HL-60 (cell line): ENCODE measurements at regions not wholly inside any gene's neighbourhood (a gene's known extent, or its start where the extent isn't known, plus 50 kb on each side); places are given as distances from the start of the nearest gene placed in this dataset.
"Not testable (repeated sequence)": the region's sequence is repeated elsewhere in the genome, so short reads cannot be mapped to it uniquely, and the experiment has no call there.

Experiments used
- DNase-seq, 2 experiments: peaks; one replicate each; pipeline ENCODE4 v3.0.0-alpha.2; 2010 to 2020; ENCODE audit warnings: low read depth in 1 of 2, low spot score in 1 of 2
- H3K27ac ChIP-seq: fragments of 250-450 bp; sonication (Bioruptor Pico); replicated peaks from 2 replicates; pipeline ENCODE4 v1.5.1; 2020; ENCODE audit warnings: mild to moderate bottlenecking, moderate library complexity
- H3K27me3 ChIP-seq: fragments of 250-450 bp; sonication (Bioruptor Pico); 2 replicates; pipeline ENCODE4 v1.5.1; 2021; ENCODE audit warnings: mild to moderate bottlenecking, moderate library complexity; ENCODE audit not compliant: insufficient read depth, poor library complexity, severe bottlenecking
- H3K4me3 ChIP-seq: replicated peaks from 2 replicates; pipeline ENCODE4 v1.5.1; 2011; ENCODE audit warnings: mild to moderate bottlenecking, control low read depth, low read length; ENCODE audit not compliant: insufficient read depth
- CTCF ChIP-seq: IDR thresholded peaks from one replicate; pipeline ENCODE4 v1.5.1; 2011; ENCODE audit warnings: low read length, control low read depth, inconsistent platforms; ENCODE audit not compliant: insufficient read depth
- GABPA ChIP-seq: IDR thresholded peaks from 2 replicates; pipeline ENCODE4 v1.6.1; 2012; ENCODE audit warnings: low read depth
- POLR2AphosphoS5 ChIP-seq: IDR thresholded peaks from 2 replicates; pipeline ENCODE4 v1.6.1; 2012; ENCODE audit warnings: low read depth
- REST ChIP-seq: IDR thresholded peaks from 2 replicates; pipeline ENCODE4 v1.6.1; 2012; ENCODE audit warnings: low read depth; ENCODE audit not compliant: insufficient replicate concordance
- SPI1 ChIP-seq: IDR thresholded peaks from 2 replicates; pipeline ENCODE4 v1.6.1; 2012; ENCODE audit warnings: low read depth, mild to moderate bottlenecking, borderline replicate concordance

GRCh38 chr17:20825539-20825938, 217.3 kb downstream of the USP22 start:
- TF ChIP-seq REST (no peak), GABPA (no peak), CTCF (no peak), SPI1 (no peak), POLR2AphosphoS5 (no peak)
- H3K27ac ChIP-seq: peak overlapping the region; percentile 41
- peak in 1 of 2 experiments; percentile 14 for DNase-seq
- no peaks in the 10 kb centered on the region for H3K27me3 ChIP-seq
- no peak overlapping the region for H3K4me3 ChIP-seq

GRCh38 chr17:20840453-20840852, 202.4 kb downstream of the USP22 start:
- not testable (repeated sequence) for H3K27ac ChIP-seq, H3K4me3 ChIP-seq, DNase-seq, H3K27me3 ChIP-seq

GRCh38 chr17:20840987-20841865, 201.6 kb downstream of the USP22 start:
- not testable (repeated sequence) for H3K27me3 ChIP-seq, H3K27ac ChIP-seq, DNase-seq, H3K4me3 ChIP-seq

GRCh38 chr17:20842012-20842411, 200.8 kb downstream of the USP22 start:
- not testable (repeated sequence) for DNase-seq, H3K27ac ChIP-seq, H3K27me3 ChIP-seq, H3K4me3 ChIP-seq

GRCh38 chr17:20843261-20843660, 199.6 kb downstream of the USP22 start:
- H3K4me3 ChIP-seq, H3K27me3 ChIP-seq, H3K27ac ChIP-seq, DNase-seq: not testable (repeated sequence)

GRCh38 chr17:20843799-20844553, 198.8 kb downstream of the USP22 start:
- H3K4me3 ChIP-seq, DNase-seq, H3K27ac ChIP-seq, H3K27me3 ChIP-seq: not testable (repeated sequence)

- H3K4me3 ChIP-seq, H3K27ac ChIP-seq, H3K27me3 ChIP-seq, DNase-seq: not testable (repeated sequence)
Observed at GRCh38 chr17:20848869-20849443, 193.9 kb downstream of the USP22 start.

GRCh38 chr17:20851591-20852238, 191.1 kb downstream of the USP22 start:
- H3K4me3 ChIP-seq, H3K27me3 ChIP-seq, DNase-seq, H3K27ac ChIP-seq: not testable (repeated sequence)
